ENCODE measurements at regions not wholly inside any gene's neighbourhood (a gene's known extent, or its start where the extent isn't known, plus 50 kb on each side); places are given as distances from the start of the nearest gene placed in this dataset.
"Not testable (repeated sequence)": the region's sequence is repeated elsewhere in the genome, so short reads cannot be mapped to it uniquely, and the experiment has no call there.

DNA sequence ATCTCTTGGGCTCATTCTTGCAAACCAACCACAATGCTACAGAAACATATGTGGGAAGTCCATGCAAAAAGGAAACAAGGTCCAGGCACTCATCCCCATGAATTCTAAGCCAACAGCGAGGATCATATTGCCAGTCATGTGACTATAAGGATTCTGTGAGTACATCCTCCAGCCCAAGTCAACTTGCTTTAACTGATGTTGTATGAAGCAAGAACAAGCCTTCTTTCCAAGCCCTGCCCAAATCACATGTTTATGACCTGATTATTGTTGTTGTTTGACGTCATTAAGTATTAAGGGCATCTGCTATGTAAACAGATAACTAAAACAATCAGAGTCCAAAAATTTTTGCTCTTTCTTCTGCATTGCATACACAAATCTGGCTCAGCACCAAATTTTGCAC, 78.2 kb upstream of the MON1B start:
- H3K4me1 ChIP-seq (ENCODE audit: insufficient read depth), result no peaks in the 10 kb centered on the region
- H3K27ac ChIP-seq, result no peak overlapping the region
- no peak overlapping the region for H3K4me3 ChIP-seq
- 52 to 64% (median 59%) methylated on average over 2 of the region's 2 CpGs for WGBS, 3 donors
- H3K36me3 ChIP-seq, result no peaks in the 10 kb centered on the region
- intact Hi-C loops (cut with DNase I), result no loop called here
- no peaks in the 10 kb centered on the region for H3K9me3 ChIP-seq
- no peak for DNase-seq
- H3K27me3 ChIP-seq, result no peaks in the 10 kb centered on the region
- TF ChIP-seq, protein P1, sequence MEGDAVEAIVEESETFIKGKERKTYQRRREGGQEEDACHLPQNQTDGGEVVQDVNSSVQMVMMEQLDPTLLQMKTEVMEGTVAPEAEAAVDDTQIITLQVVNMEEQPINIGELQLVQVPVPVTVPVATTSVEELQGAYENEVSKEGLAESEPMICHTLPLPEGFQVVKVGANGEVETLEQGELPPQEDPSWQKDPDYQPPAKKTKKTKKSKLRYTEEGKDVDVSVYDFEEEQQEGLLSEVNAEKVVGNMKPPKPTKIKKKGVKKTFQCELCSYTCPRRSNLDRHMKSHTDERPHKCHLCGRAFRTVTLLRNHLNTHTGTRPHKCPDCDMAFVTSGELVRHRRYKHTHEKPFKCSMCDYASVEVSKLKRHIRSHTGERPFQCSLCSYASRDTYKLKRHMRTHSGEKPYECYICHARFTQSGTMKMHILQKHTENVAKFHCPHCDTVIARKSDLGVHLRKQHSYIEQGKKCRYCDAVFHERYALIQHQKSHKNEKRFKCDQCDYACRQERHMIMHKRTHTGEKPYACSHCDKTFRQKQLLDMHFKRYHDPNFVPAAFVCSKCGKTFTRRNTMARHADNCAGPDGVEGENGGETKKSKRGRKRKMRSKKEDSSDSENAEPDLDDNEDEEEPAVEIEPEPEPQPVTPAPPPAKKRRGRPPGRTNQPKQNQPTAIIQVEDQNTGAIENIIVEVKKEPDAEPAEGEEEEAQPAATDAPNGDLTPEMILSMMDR (IDR thresholded peaks at IDR 0.05), result no peak
- TF ChIP-seq EP300 (IDR thresholded peaks at IDR 0.05) (no peak), POLR2A (IDR thresholded peaks at IDR 0.05) (no peak)

DNA sequence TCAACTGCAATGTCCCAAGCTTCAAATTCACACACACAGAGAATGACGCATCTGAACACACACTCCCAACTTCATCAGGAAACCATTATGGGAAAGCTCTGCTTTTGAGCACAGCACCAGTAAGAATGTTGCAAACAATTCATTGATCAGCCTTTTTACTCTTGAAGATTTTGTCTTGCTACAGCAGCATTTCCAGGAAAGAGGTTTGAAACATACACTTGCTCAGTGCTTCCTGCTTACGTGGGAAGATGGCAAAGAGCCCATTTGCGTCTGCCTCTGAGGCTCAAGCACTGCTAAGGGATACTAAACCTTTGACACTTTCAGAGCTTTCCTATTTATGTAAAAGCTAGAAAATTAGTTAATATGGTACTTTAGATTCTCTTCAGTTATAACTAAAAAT, 77.2 kb upstream of the MON1B start:
- Histone ChIP-seq H3K36me3 (no peaks in the 10 kb centered on the region), H3K9me3 (no peaks in the 10 kb centered on the region), H3K4me1 (ENCODE audit: insufficient read depth) (no peaks in the 10 kb centered on the region), H3K27me3 (no peaks in the 10 kb centered on the region), H3K4me3 (no peak overlapping the region), H3K27ac (no peak overlapping the region)
- TF ChIP-seq POLR2A (IDR thresholded peaks at IDR 0.05) (no peak), EP300 (IDR thresholded peaks at IDR 0.05) (no peak)
- TF ChIP-seq, protein P1 (IDR thresholded peaks at IDR 0.05), result no peak
- 34 to 38% (median 35%) methylated on average over 3 of the region's 3 CpGs for WGBS, 3 donors
- no peak for DNase-seq
- intact Hi-C loops (cut with DNase I), result no loop called here

DNA sequence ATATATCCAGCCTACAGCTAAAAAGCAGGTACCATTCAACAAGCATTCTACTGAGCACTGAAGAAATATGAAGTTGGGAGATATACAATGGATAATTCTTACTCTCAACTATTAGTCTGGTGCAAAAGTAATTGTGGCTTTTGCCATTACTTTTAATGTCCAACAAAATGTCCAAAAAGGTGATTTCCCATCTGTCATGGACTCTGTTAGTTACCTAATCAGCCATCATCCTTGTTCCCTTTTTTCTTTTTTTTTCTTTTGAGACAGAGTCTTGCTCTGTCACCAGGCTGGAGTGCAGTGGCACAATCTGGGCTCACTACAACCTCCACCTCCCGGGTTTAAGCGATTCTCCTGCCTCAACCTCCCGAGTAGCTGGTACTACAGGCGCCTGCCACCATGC, 76.6 kb upstream of the MON1B start:
- H3K27me3 ChIP-seq; H3K4me1 ChIP-seq (ENCODE audit: insufficient read depth); H3K4me3 ChIP-seq; H3K9me3 ChIP-seq; DNase-seq; intact Hi-C loops (cut with DNase I); H3K36me3 ChIP-seq; H3K27ac ChIP-seq: not testable (repeated sequence)
- WGBS, 3 donors, result 92 to 97% (median 93%) methylated on average over 4 of the region's 4 CpGs

DNA sequence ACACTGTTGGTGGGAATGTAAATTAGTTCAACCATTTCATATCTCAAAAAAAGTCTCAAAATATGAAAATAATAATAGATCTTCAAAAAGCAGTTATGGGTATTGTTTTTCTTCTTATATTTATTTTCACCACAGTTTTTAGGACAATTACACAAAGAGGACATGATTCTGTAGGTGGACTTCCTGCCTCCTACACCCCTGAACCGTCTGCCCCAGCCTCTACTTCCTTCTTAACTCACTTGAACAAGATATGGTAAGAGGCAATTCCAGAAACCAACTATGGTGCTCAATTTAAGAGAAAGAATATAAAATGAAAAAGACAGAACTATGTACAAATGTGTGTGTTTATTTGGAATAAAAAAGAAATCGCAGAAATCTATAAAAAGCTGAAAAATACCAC, 74.1 kb upstream of the MON1B start:
- 36 to 48% (median 42%) methylated on average over 2 of the region's 2 CpGs for WGBS, 3 donors
- no peaks in the 10 kb centered on the region for H3K36me3 ChIP-seq
- no peak for DNase-seq
- no peaks in the 10 kb centered on the region for H3K27me3 ChIP-seq
- no peak overlapping the region for H3K27ac ChIP-seq
- intact Hi-C loops (cut with DNase I), result no loop called here
- H3K4me3 ChIP-seq, result no peak overlapping the region
- H3K4me1 ChIP-seq (ENCODE audit: insufficient read depth), result no peaks in the 10 kb centered on the region
- no peaks in the 10 kb centered on the region for H3K9me3 ChIP-seq
- TF ChIP-seq EP300 (IDR thresholded peaks at IDR 0.05) (no peak), POLR2A (IDR thresholded peaks at IDR 0.05) (no peak)
- TF ChIP-seq, protein P1 (IDR thresholded peaks at IDR 0.05), result no peak

DNA sequence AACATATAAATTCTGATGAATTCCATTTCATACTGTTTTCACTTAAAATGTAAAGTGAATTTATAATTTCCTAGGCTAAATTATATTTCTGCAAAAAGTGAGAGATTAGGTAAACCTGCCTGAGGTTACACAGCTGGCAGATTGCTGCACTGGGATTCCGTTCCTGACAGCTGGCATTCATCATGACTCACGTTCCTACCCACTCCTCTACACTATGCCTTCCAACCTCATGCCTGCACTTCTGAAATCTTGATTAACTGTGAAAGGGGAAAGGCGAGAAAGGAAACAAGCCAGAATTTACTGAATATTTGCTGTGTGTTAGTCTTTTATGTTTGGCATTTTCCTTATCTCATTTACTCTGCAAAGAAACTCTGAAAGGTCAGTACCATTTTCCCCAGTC, 73.3 kb upstream of the MON1B start:
- no peak for DNase-seq
- Histone ChIP-seq H3K4me3 (no peak overlapping the region), H3K9me3 (no peaks in the 10 kb centered on the region), H3K27me3 (no peaks in the 10 kb centered on the region), H3K4me1 (ENCODE audit: insufficient read depth) (no peaks in the 10 kb centered on the region), H3K27ac (no peak overlapping the region), H3K36me3 (no peaks in the 10 kb centered on the region)
- intact Hi-C loops (cut with DNase I), result no loop called here
- 12 to 29% (median 13%) methylated on average over 3 of the region's 3 CpGs for WGBS, 3 donors
- TF ChIP-seq POLR2A (IDR thresholded peaks at IDR 0.05) (no peak), EP300 (IDR thresholded peaks at IDR 0.05) (no peak)
- TF ChIP-seq, protein P1 (IDR thresholded peaks at IDR 0.05), result no peak
